SK-N-SH (cell line): ENCODE measurements at regions not wholly inside any gene's neighbourhood (a gene's known extent, or its start where the extent isn't known, plus 50 kb on each side); places are given as distances from the start of the nearest gene placed in this dataset.

Experiments used
- CTCF ChIA-PET: fragments of 300-600, 350-600 bp; formaldehyde crosslinking; extraction: SDS; loops from one replicate; lab custom pipeline; 2021; lab: Yijun Ruan, JAX
- POLR2A ChIA-PET: fragments of 350-600 bp; sonication (Branson Sonifier 250); formaldehyde crosslinking; extraction: SDS; loops from one replicate; lab custom pipeline; 2020; ENCODE audit warnings: antibody characterized with exemption, inconsistent platforms; lab: Yijun Ruan, JAX
- DNase-seq: peaks from one replicate; pipeline ENCODE4 v3.0.0; 2012
- H2AFZ ChIP-seq: fragments of 200-600 bp; sonication (generic); 2 replicates; pipeline ENCODE4 v1.8.1; 2016; ENCODE audit warnings: antibody characterized with exemption, mild to moderate bottlenecking, low read depth
- H3F3A ChIP-seq: fragments of 200-600 bp; sonication (generic); replicated peaks from 2 replicates; pipeline ENCODE3; 2016; ENCODE audit warnings: antibody characterized with exemption, mild to moderate bottlenecking; ENCODE audit not compliant: insufficient read depth
- H3K27ac ChIP-seq, 2 experiments: fragments of 200-500 bp in 1 of 2; fragments of 200-600 bp in 1 of 2; sonication (Bioruptor generic) in 1 of 2; sonication (generic), shearing (Covaris generic) in 1 of 2; 2 replicates each; pipeline versions ENCODE4 v1.5.1 to v1.6.1; 2014 to 2016; ENCODE audit warnings: low read depth in 2 of 2, inconsistent platforms in 1 of 2, low read length in 1 of 2, mild to moderate bottlenecking in 1 of 2, mixed read lengths in 1 of 2
- H3K27me3 ChIP-seq: fragments of 200-600 bp; sonication (generic), shearing (Covaris generic); 2 replicates; pipeline ENCODE4 v1.6.1; 2016; ENCODE audit warnings: mixed run types; ENCODE audit not compliant: insufficient read depth
- H3K36me3 ChIP-seq, 2 experiments: fragments of 200-500 bp in 1 of 2; fragments of 200-600 bp in 1 of 2; sonication (Bioruptor generic) in 1 of 2; sonication (generic) in 1 of 2; replicated peaks in 1 of 2; 2 replicates each; pipeline versions ENCODE3 to v1.5.1; 2014 to 2016; ENCODE audit warnings: low read length in 1 of 2, mild to moderate bottlenecking in 1 of 2; ENCODE audit not compliant: insufficient read depth in 2 of 2, control insufficient read depth in 1 of 2
- H3K4me1 ChIP-seq, 2 experiments: fragments of 200-500 bp in 1 of 2; fragments of 200-600 bp in 1 of 2; sonication (Bioruptor generic) in 1 of 2; sonication (generic), shearing (Covaris generic) in 1 of 2; 2 replicates each; pipeline versions ENCODE4 v1.5.1 to v1.6.1; 2014 to 2016; ENCODE audit warnings: low read depth in 1 of 2, low read length in 1 of 2, mixed run types in 1 of 2; ENCODE audit not compliant: insufficient read depth in 2 of 2, control insufficient read depth in 1 of 2
- H3K4me2 ChIP-seq: fragments of 200-600 bp; sonication (generic), shearing (Covaris generic); 2 replicates; pipeline ENCODE4 v1.6.1; 2017; ENCODE audit warnings: mixed run types
- H3K4me3 ChIP-seq, 2 experiments: fragments of 200-500 bp in 1 of 2; fragments of 200-600 bp in 1 of 2; sonication (Bioruptor generic) in 1 of 2; sonication (generic), shearing (Covaris generic) in 1 of 2; 2 replicates each; pipeline versions ENCODE4 v1.5.1 to v1.8.1; 2014 to 2016; ENCODE audit warnings: low read depth in 2 of 2, inconsistent platforms in 1 of 2, low read length in 1 of 2, mild to moderate bottlenecking in 1 of 2, mixed read lengths in 1 of 2, moderate library complexity in 1 of 2
- H3K79me2 ChIP-seq: fragments of 200-600 bp; sonication (generic); 2 replicates; pipeline ENCODE4 v1.8.1; 2017; ENCODE audit warnings: mild to moderate bottlenecking; ENCODE audit not compliant: insufficient read depth
- H3K9ac ChIP-seq: fragments of 200-600 bp; sonication (generic); 2 replicates; pipeline ENCODE4 v1.6.1; 2017; ENCODE audit warnings: mixed run types
- H3K9me2 ChIP-seq: fragments of 200-600 bp; sonication (generic); 2 replicates; pipeline ENCODE4 v1.6.1; 2017; ENCODE audit warnings: mixed run types
- H3K9me3 ChIP-seq: fragments of 200-600 bp; sonication (generic); 2 replicates; pipeline ENCODE4 v1.6.1; 2017; ENCODE audit warnings: mixed run types, mild to moderate bottlenecking, moderate library complexity
- H4K20me1 ChIP-seq: fragments of 200-600 bp; sonication (generic); 2 replicates; pipeline ENCODE4 v1.6.1; 2017; ENCODE audit warnings: mild to moderate bottlenecking, mixed run types; ENCODE audit not compliant: insufficient read depth
- CHD2 ChIP-seq: fragments of 150-350 bp; IDR thresholded peaks from 2 replicates; pipeline ENCODE4 v1.6.1; 2018; ENCODE audit warnings: low read length; ENCODE audit not compliant: partially characterized antibody
- ELF1 ChIP-seq: IDR thresholded peaks from 2 replicates; pipeline ENCODE4 v1.4.0; 2012
- EP300 ChIP-seq, 2 experiments: IDR thresholded peaks; 2 replicates each; pipeline versions ENCODE4 v1.4.0 to v1.6.1; 2012; ENCODE audit warnings: borderline replicate concordance in 1 of 2, low read depth in 1 of 2, low read length in 1 of 2
- EZH2phosphoT487 ChIP-seq: fragments of 200-600 bp; sonication (generic); IDR thresholded peaks from 2 replicates; pipeline ENCODE4 v1.6.1; 2017; ENCODE audit warnings: low read depth, mixed run types, mild to moderate bottlenecking, antibody characterized with exemption, moderate library complexity, borderline replicate concordance
- FOXM1 ChIP-seq: IDR thresholded peaks from 2 replicates; pipeline ENCODE4 v1.4.0; 2012; ENCODE audit warnings: low read depth, mild to moderate bottlenecking
- GABPA ChIP-seq: IDR thresholded peaks from 2 replicates; pipeline ENCODE4 v1.4.0; 2012; ENCODE audit warnings: low read depth, mild to moderate bottlenecking
- GATA2 ChIP-seq: sonication (generic); formaldehyde crosslinking; IDR thresholded peaks from 2 replicates; pipeline ENCODE4 v1.5.0; 2020; ENCODE audit warnings: mild to moderate bottlenecking, missing genetic modification reagents
- IRF3 ChIP-seq: fragments of 150-350 bp; IDR thresholded peaks from 2 replicates; pipeline ENCODE4 v1.6.1; 2016; ENCODE audit warnings: mild to moderate bottlenecking, low read depth, low read length
- MXI1 ChIP-seq: IDR thresholded peaks from 2 replicates; pipeline ENCODE4 v1.6.1; 2012; ENCODE audit warnings: mild to moderate bottlenecking, low read depth, low read length, improper control_type of control experiment
- NRF1 ChIP-seq: IDR thresholded peaks from 2 replicates; pipeline ENCODE4 v1.6.1; 2012; ENCODE audit warnings: low read depth, mild to moderate bottlenecking, low read length
- POLR2AphosphoS5 ChIP-seq: IDR thresholded peaks from 2 replicates; pipeline ENCODE4 v1.6.1; 2012; ENCODE audit warnings: low read depth, low read length
- RAD21 ChIP-seq: IDR thresholded peaks from 2 replicates; pipeline ENCODE4 v1.6.1; 2012; ENCODE audit warnings: mild to moderate bottlenecking, low read length
- RCOR1 ChIP-seq: fragments of 150-350 bp; IDR thresholded peaks from 2 replicates; pipeline ENCODE4 v1.6.1; 2017; ENCODE audit warnings: antibody characterized with exemption, low read length
- RFX5 ChIP-seq: IDR thresholded peaks from 2 replicates; pipeline ENCODE4 v1.6.1; 2012; ENCODE audit warnings: mild to moderate bottlenecking, improper control_type of control experiment, low read length
- SMC3 ChIP-seq: IDR thresholded peaks from 2 replicates; pipeline ENCODE4 v1.6.1; 2012; ENCODE audit warnings: low read depth, low read length, improper control_type of control experiment
- TCF12 ChIP-seq: IDR thresholded peaks from 2 replicates; pipeline ENCODE4 v1.4.0; 2012
- TEAD4 ChIP-seq: IDR thresholded peaks from 2 replicates; pipeline ENCODE4 v1.4.0; 2012; ENCODE audit warnings: mild to moderate bottlenecking, borderline replicate concordance; ENCODE audit not compliant: insufficient read depth
- USF1 ChIP-seq: IDR thresholded peaks from 2 replicates; pipeline ENCODE4 v1.4.0; 2012; ENCODE audit warnings: low read depth, borderline replicate concordance
- USF2 ChIP-seq: fragments of 150-350 bp; IDR thresholded peaks from 2 replicates; pipeline ENCODE4 v1.6.1; 2017; ENCODE audit warnings: antibody characterized with exemption, low read length, low read depth, borderline replicate concordance
- YY1 ChIP-seq: IDR thresholded peaks from 2 replicates; pipeline ENCODE4 v1.4.0; 2012; ENCODE audit warnings: low read depth, mild to moderate bottlenecking
- ZBTB33 ChIP-seq: IDR thresholded peaks from 2 replicates; pipeline ENCODE4 v1.4.0; 2012; ENCODE audit warnings: low read depth, borderline replicate concordance
- WGBS: methylation state at CpG from one replicate; pipeline ENCODE4 v1.1.6; 2017; ENCODE audit warnings: low lambda C conversion rate; 5-methylcytosine and 5-hydroxymethylcytosine counted together

- Histone ChIP-seq H2AFZ (no peak overlapping the region), H3K9me2 (no peaks in the 10 kb centered on the region), H3K4me1 (no peaks in the 10 kb centered on the region), H3K9ac (no peak overlapping the region), H3K36me3 (no peaks in the 10 kb centered on the region), H3K4me2 (no peak overlapping the region), H3K4me3 (no peak overlapping the region), H3K79me2 (no peaks in the 10 kb centered on the region)
- WGBS: 91% methylated on average over 1 of the region's 1 CpG
- no peak for DNase-seq
- TF ChIP-seq FOXM1 (no peak), EZH2phosphoT487 (no peak), SMC3 (no peak), MXI1 (no peak), ZBTB33 (no peak), NRF1 (no peak), RFX5 (no peak)
- TF ChIP-seq, all 33 proteins: peak for 0
- POLR2A ChIA-PET: no interaction called here
- no peaks in the 10 kb centered on the region for H3F3A ChIP-seq
- no peaks in the 10 kb centered on the region for H3K27me3 ChIP-seq
- no peaks in the 10 kb centered on the region for H4K20me1 ChIP-seq
- no peaks in the 10 kb centered on the region for H3K9me3 ChIP-seq
- no peak overlapping the region for H3K27ac ChIP-seq
- CTCF ChIA-PET: interaction anchor here (0.6 kb wide), 1 partner anchor 113 kb away, joined by 3 read pairs; no protein-coding TSS in a partner anchor
Measured at GRCh38 chr3:23676093-23676492, 129.7 kb upstream of the UBE2E1 start.

- H3K9me3 ChIP-seq: no peaks in the 10 kb centered on the region
- H3K79me2 ChIP-seq: no peaks in the 10 kb centered on the region
- no peak for TF ChIP-seq EP300 (IDR thresholded peaks at IDR 0.05; ENCODE audit: borderline replicate concordance in 1 of 2, low read depth in 1 of 2, low read length in 1 of 2)
- no peak for TF ChIP-seq RAD21
- no peak for TF ChIP-seq USF2
- no peak for TF ChIP-seq FOXM1
- TF ChIP-seq NRF1: no peak
- TF ChIP-seq GATA2: no peak
- no peak for TF ChIP-seq ELF1
- no peak for TF ChIP-seq GABPA
- TF ChIP-seq ZBTB33: no peak
- TF ChIP-seq POLR2AphosphoS5: no peak
- TF ChIP-seq IRF3: no peak
- no peak for TF ChIP-seq TCF12
- no peak for TF ChIP-seq CHD2
- no peak for TF ChIP-seq USF1
- TF ChIP-seq RFX5: no peak
- no peak for TF ChIP-seq RCOR1
- no peak for TF ChIP-seq SMC3
- no peak for TF ChIP-seq TEAD4
- TF ChIP-seq YY1: no peak
- TF ChIP-seq, all 33 proteins: peak for 0
- Histone ChIP-seq H2AFZ (no peak overlapping the region), H3K27ac (no peak overlapping the region), H3K9ac (no peak overlapping the region), H3K4me2 (no peak overlapping the region), H4K20me1 (no peaks in the 10 kb centered on the region), H3K4me3 (no peak overlapping the region), H3K27me3 (no peaks in the 10 kb centered on the region), H3K9me2 (no peaks in the 10 kb centered on the region), H3K36me3 (no peaks in the 10 kb centered on the region), H3K4me1 (peaks cover 11 to 16% of the 10 kb centered on the region in 2 experiments; a peak in 2 of 4 replicates), H3F3A (peaks cover 10% of the 10 kb centered on the region)
- CTCF ChIA-PET: no interaction called here
- POLR2A ChIA-PET: no interaction called here
- 63% methylated on average over 1 of the region's 1 CpG for WGBS
- no peak for DNase-seq
Measured at GRCh38 chr3:23682646-23683045, 123.1 kb upstream of the UBE2E1 start.
